SK-N-SH (cell line): ENCODE measurements at regions not wholly inside any gene's neighbourhood (a gene's known extent, or its start where the extent isn't known, plus 50 kb on each side); places are given as distances from the start of the nearest gene placed in this dataset.

Experiments used
- CTCF ChIA-PET: fragments of 300-600, 350-600 bp; formaldehyde crosslinking; extraction: SDS; loops from one replicate; lab custom pipeline; 2021; lab: Yijun Ruan, JAX
- POLR2A ChIA-PET: fragments of 350-600 bp; sonication (Branson Sonifier 250); formaldehyde crosslinking; extraction: SDS; loops from one replicate; lab custom pipeline; 2020; ENCODE audit warnings: antibody characterized with exemption, inconsistent platforms; lab: Yijun Ruan, JAX
- DNase-seq: peaks from one replicate; pipeline ENCODE4 v3.0.0; 2012
- H2AFZ ChIP-seq: fragments of 200-600 bp; sonication (generic); 2 replicates; pipeline ENCODE4 v1.8.1; 2016; ENCODE audit warnings: antibody characterized with exemption, mild to moderate bottlenecking, low read depth
- H3F3A ChIP-seq: fragments of 200-600 bp; sonication (generic); replicated peaks from 2 replicates; pipeline ENCODE3; 2016; ENCODE audit warnings: antibody characterized with exemption, mild to moderate bottlenecking; ENCODE audit not compliant: insufficient read depth
- H3K27ac ChIP-seq, 2 experiments: fragments of 200-500 bp in 1 of 2; fragments of 200-600 bp in 1 of 2; sonication (Bioruptor generic) in 1 of 2; sonication (generic), shearing (Covaris generic) in 1 of 2; 2 replicates each; pipeline versions ENCODE4 v1.5.1 to v1.6.1; 2014 to 2016; ENCODE audit warnings: low read depth in 2 of 2, inconsistent platforms in 1 of 2, low read length in 1 of 2, mild to moderate bottlenecking in 1 of 2, mixed read lengths in 1 of 2
- H3K27me3 ChIP-seq: fragments of 200-600 bp; sonication (generic), shearing (Covaris generic); 2 replicates; pipeline ENCODE4 v1.6.1; 2016; ENCODE audit warnings: mixed run types; ENCODE audit not compliant: insufficient read depth
- H3K36me3 ChIP-seq, 2 experiments: fragments of 200-500 bp in 1 of 2; fragments of 200-600 bp in 1 of 2; sonication (Bioruptor generic) in 1 of 2; sonication (generic) in 1 of 2; replicated peaks in 1 of 2; 2 replicates each; pipeline versions ENCODE3 to v1.5.1; 2014 to 2016; ENCODE audit warnings: low read length in 1 of 2, mild to moderate bottlenecking in 1 of 2; ENCODE audit not compliant: insufficient read depth in 2 of 2, control insufficient read depth in 1 of 2
- H3K4me1 ChIP-seq, 2 experiments: fragments of 200-500 bp in 1 of 2; fragments of 200-600 bp in 1 of 2; sonication (Bioruptor generic) in 1 of 2; sonication (generic), shearing (Covaris generic) in 1 of 2; 2 replicates each; pipeline versions ENCODE4 v1.5.1 to v1.6.1; 2014 to 2016; ENCODE audit warnings: low read depth in 1 of 2, low read length in 1 of 2, mixed run types in 1 of 2; ENCODE audit not compliant: insufficient read depth in 2 of 2, control insufficient read depth in 1 of 2
- H3K4me2 ChIP-seq: fragments of 200-600 bp; sonication (generic), shearing (Covaris generic); 2 replicates; pipeline ENCODE4 v1.6.1; 2017; ENCODE audit warnings: mixed run types
- H3K4me3 ChIP-seq, 2 experiments: fragments of 200-500 bp in 1 of 2; fragments of 200-600 bp in 1 of 2; sonication (Bioruptor generic) in 1 of 2; sonication (generic), shearing (Covaris generic) in 1 of 2; 2 replicates each; pipeline versions ENCODE4 v1.5.1 to v1.8.1; 2014 to 2016; ENCODE audit warnings: low read depth in 2 of 2, inconsistent platforms in 1 of 2, low read length in 1 of 2, mild to moderate bottlenecking in 1 of 2, mixed read lengths in 1 of 2, moderate library complexity in 1 of 2
- H3K79me2 ChIP-seq: fragments of 200-600 bp; sonication (generic); 2 replicates; pipeline ENCODE4 v1.8.1; 2017; ENCODE audit warnings: mild to moderate bottlenecking; ENCODE audit not compliant: insufficient read depth
- H3K9ac ChIP-seq: fragments of 200-600 bp; sonication (generic); 2 replicates; pipeline ENCODE4 v1.6.1; 2017; ENCODE audit warnings: mixed run types
- H3K9me2 ChIP-seq: fragments of 200-600 bp; sonication (generic); 2 replicates; pipeline ENCODE4 v1.6.1; 2017; ENCODE audit warnings: mixed run types
- H3K9me3 ChIP-seq: fragments of 200-600 bp; sonication (generic); 2 replicates; pipeline ENCODE4 v1.6.1; 2017; ENCODE audit warnings: mixed run types, mild to moderate bottlenecking, moderate library complexity
- H4K20me1 ChIP-seq: fragments of 200-600 bp; sonication (generic); 2 replicates; pipeline ENCODE4 v1.6.1; 2017; ENCODE audit warnings: mild to moderate bottlenecking, mixed run types; ENCODE audit not compliant: insufficient read depth
- FOSL2 ChIP-seq: IDR thresholded peaks from 2 replicates; pipeline ENCODE4 v1.4.0; 2012; ENCODE audit warnings: low read depth, mild to moderate bottlenecking, moderate library complexity, borderline replicate concordance
- GATA2 ChIP-seq: sonication (generic); formaldehyde crosslinking; IDR thresholded peaks from 2 replicates; pipeline ENCODE4 v1.5.0; 2020; ENCODE audit warnings: mild to moderate bottlenecking, missing genetic modification reagents
- NRF1 ChIP-seq: IDR thresholded peaks from 2 replicates; pipeline ENCODE4 v1.6.1; 2012; ENCODE audit warnings: low read depth, mild to moderate bottlenecking, low read length
- PBX3 ChIP-seq: IDR thresholded peaks from 2 replicates; pipeline ENCODE4; 2012
- POLR2AphosphoS5 ChIP-seq: IDR thresholded peaks from 2 replicates; pipeline ENCODE4 v1.6.1; 2012; ENCODE audit warnings: low read depth, low read length
- RAD21 ChIP-seq: IDR thresholded peaks from 2 replicates; pipeline ENCODE4 v1.6.1; 2012; ENCODE audit warnings: mild to moderate bottlenecking, low read length
- RCOR1 ChIP-seq: fragments of 150-350 bp; IDR thresholded peaks from 2 replicates; pipeline ENCODE4 v1.6.1; 2017; ENCODE audit warnings: antibody characterized with exemption, low read length
- TEAD4 ChIP-seq: IDR thresholded peaks from 2 replicates; pipeline ENCODE4 v1.4.0; 2012; ENCODE audit warnings: mild to moderate bottlenecking, borderline replicate concordance; ENCODE audit not compliant: insufficient read depth
- USF1 ChIP-seq: IDR thresholded peaks from 2 replicates; pipeline ENCODE4 v1.4.0; 2012; ENCODE audit warnings: low read depth, borderline replicate concordance
- YY1 ChIP-seq: IDR thresholded peaks from 2 replicates; pipeline ENCODE4 v1.4.0; 2012; ENCODE audit warnings: low read depth, mild to moderate bottlenecking
- WGBS: methylation state at CpG from one replicate; pipeline ENCODE4 v1.1.6; 2017; ENCODE audit warnings: low lambda C conversion rate; 5-methylcytosine and 5-hydroxymethylcytosine counted together

DNA sequence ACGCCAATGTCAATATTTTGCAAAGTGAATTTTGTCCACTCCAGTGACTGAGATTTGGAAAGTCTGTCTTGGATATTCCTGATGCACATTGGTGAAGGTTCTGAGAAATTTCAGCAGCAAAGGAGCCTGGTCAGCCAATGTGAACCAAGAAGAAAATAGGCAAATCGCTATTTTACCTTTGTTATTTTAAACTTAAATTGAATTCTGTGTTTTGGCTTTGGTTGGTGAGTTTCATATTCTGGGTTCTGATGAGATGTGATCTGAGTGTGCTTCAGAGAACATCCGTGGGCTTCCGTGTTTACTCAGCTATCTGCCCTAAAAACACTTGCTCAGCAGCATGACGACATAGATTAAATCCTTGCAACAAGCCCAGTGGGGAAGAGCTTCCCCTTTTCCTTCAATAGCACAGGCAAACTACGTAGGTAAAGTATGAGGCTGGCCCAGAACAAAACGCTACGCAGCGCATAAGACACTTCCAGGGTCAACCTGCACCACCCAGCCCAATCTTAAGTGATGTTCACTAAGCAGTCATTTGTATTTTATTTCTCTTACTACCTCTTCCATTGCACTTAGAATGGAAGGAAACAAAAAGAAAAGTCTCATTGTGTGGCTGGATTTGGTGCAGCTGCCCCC lies 176.4 kb upstream of the KAZN start:
- no peak for TF ChIP-seq TEAD4
- no peak for TF ChIP-seq RAD21
- TF ChIP-seq YY1, result no peak
- TF ChIP-seq FOSL2, result no peak
- 25% methylated on average over 9 of the region's 9 CpGs for WGBS
- no peak for DNase-seq
- Histone ChIP-seq H3K9ac (no peak overlapping the region), H4K20me1 (no peaks in the 10 kb centered on the region), H3K27me3 (no peaks in the 10 kb centered on the region), H3K4me2 (no peak overlapping the region), H3K4me3 (no peak overlapping the region), H3K9me3 (no peaks in the 10 kb centered on the region), H3K4me1 (no peaks in the 10 kb centered on the region), H3K9me2 (no peaks in the 10 kb centered on the region), H3K79me2 (no peaks in the 10 kb centered on the region), H3F3A (no peaks in the 10 kb centered on the region), H2AFZ (no peak overlapping the region), H3K27ac (no peak overlapping the region), H3K36me3 (no peaks in the 10 kb centered on the region)
- POLR2A ChIA-PET, result no interaction called here
- CTCF ChIA-PET, result interaction anchor here (1.2 kb wide), 1 partner anchor 12 kb away, joined by 3 read pairs; no protein-coding TSS in a partner anchor

DNA sequence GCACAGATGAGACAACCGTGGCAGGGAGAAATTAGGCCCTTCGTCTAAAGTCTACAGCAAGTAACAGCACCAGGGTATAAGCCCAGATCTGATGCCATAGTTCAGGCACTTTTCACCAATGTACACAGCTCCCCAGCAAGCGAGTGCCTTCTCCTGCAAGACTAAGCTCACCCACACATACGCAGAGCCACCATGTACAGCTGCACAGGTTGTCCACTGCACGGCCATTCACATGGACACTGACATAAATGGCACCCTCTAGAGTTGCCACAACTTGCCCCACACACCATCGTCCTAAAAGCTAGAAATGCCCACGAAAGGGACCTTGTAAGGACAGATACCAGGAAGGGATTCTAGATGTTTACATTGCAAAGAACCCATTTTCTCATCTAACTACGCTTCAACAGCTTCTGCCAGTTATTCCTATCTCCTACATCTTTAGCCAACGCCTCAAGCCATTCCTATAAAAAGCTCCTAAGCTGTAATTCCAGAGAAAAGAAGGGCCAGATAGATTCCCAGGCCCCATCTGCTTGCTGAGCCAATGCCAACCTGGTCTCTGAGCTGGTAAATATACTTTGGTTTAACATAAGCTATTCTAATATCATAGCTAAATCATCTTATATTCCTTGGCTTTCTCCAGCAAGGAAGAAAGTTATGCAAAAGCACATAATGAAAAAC lies 174.0 kb upstream of the KAZN start:
- CTCF ChIA-PET, result no interaction called here
- no peaks in the 10 kb centered on the region for H3K79me2 ChIP-seq
- H3K9ac ChIP-seq, result no peak overlapping the region
- no peaks in the 10 kb centered on the region for H3K9me3 ChIP-seq
- H3K4me2 ChIP-seq, result no peak overlapping the region
- H3K36me3 ChIP-seq, result no peaks in the 10 kb centered on the region
- H3F3A ChIP-seq, result no peaks in the 10 kb centered on the region
- H3K4me3 ChIP-seq, result no peak overlapping the region
- no peak overlapping the region for H3K27ac ChIP-seq
- WGBS, result 5% methylated on average over 6 of the region's 9 CpGs
- H3K9me2 ChIP-seq, result no peaks in the 10 kb centered on the region
- H3K27me3 ChIP-seq, result no peaks in the 10 kb centered on the region
- no peak for TF ChIP-seq RCOR1
- no peak for TF ChIP-seq GATA2
- no peak for TF ChIP-seq POLR2AphosphoS5
- TF ChIP-seq, all 33 proteins: peak for 0
- POLR2A ChIA-PET, result no interaction called here
- no peak for DNase-seq
- Histone ChIP-seq H4K20me1 (no peaks in the 10 kb centered on the region), H2AFZ (no peak overlapping the region), H3K4me1 (no peaks in the 10 kb centered on the region)

DNA sequence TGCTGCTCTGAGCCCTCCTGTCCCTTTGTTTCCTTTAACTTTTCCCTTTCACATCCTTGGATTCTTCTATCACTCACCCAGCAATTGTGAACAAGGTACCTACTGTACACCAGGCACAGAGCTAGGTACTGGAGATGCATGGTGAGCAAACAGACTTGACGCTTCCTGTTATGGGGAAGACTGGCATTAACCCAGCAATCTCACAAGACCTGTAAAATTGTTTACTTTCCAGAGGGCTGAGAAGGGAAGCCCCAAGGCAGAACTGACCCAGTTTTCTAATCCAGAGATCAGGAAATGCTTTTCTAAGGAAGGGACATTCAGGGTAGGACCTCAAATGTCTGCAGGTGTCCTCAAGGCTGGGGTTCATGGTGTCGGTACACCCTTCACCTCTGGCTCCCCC lies 171.6 kb upstream of the KAZN start:
- no peaks in the 10 kb centered on the region for H3K4me1 ChIP-seq
- no peak overlapping the region for H3K27ac ChIP-seq
- no peak for TF ChIP-seq NRF1
- TF ChIP-seq USF1, result no peak
- no peak for TF ChIP-seq PBX3
- ChIA-PET POLR2A (no interaction called here), CTCF (no interaction called here)
- no peak for DNase-seq
- no peak overlapping the region for H3K4me3 ChIP-seq
- H3K4me2 ChIP-seq, result no peak overlapping the region
- H2AFZ ChIP-seq, result no peak overlapping the region
- no peaks in the 10 kb centered on the region for H3K27me3 ChIP-seq
- no peaks in the 10 kb centered on the region for H3K36me3 ChIP-seq
- H3K79me2 ChIP-seq, result no peaks in the 10 kb centered on the region
- no peaks in the 10 kb centered on the region for H3K9me3 ChIP-seq
- 15% methylated on average over 2 of the region's 2 CpGs for whole genome bisulfite sequencing
- H3F3A ChIP-seq, result no peaks in the 10 kb centered on the region
- no peaks in the 10 kb centered on the region for H4K20me1 ChIP-seq
- no peak overlapping the region for H3K9ac ChIP-seq
- H3K9me2 ChIP-seq, result no peaks in the 10 kb centered on the region
